ENCODE measurements at regions not wholly inside any gene's neighbourhood (a gene's known extent, or its start where the extent isn't known, plus 50 kb on each side); places are given as distances from the start of the nearest gene placed in this dataset.
"Not testable (repeated sequence)": the region's sequence is repeated elsewhere in the genome, so short reads cannot be mapped to it uniquely, and the experiment has no call there.

DNA sequence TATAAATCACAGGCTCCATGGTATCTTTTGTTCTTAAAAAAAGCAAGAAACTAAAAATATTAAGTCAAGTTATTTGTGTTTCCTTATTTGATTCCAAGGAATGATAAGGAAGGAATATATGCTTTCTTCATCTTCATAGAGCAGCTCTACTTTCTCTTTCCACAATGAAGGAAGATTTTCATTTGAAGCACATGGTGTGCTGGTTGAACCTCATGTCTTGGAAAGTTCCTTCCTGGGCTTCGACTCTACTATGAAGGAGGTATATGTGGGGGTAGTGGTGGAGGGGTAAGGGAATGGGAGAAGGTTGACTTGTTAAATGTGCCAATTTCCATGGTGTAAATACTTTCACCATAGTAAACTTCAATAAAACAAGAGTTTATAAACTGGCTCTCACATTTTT, 698.0 kb downstream of the CETN3 start:
- in situ Hi-C loops (cut with HindIII; ENCODE audit: low pct_unique_long_range_greater_than_20kb, low sequenced_read_pairs), result no loop called here
- DNase-seq (ENCODE audit: low read depth, low spot score), result no peak

- DNase-seq (ENCODE audit: low read depth, low spot score), result no peak
- in situ Hi-C loops (cut with HindIII; ENCODE audit: low pct_unique_long_range_greater_than_20kb, low sequenced_read_pairs), result no loop called here
These were observed 699.5 kb downstream of the CETN3 start for GRCh38 chr5:89710006-89710405.

DNA sequence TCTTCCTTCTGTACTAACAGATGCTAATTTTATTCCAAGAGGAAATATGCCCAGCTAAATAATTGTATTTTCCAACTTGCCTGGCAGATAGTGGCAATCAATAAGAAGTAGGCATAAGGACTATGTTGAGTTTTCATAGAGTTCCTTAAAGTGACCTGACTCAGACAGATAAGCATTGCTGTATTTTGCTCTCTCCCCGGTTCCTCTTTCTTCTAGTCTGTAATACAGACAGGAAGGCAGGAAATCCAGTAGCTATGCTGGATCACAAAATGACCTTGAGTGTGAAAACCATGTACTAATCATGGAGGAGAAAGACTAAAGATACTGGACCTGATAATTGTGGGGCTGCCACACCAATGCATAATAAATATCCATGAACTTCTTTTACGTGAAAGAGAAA, 701.7 kb downstream of the CETN3 start:
- DNase-seq (ENCODE audit: low read depth, low spot score), result no peak
- in situ Hi-C loops (cut with HindIII; ENCODE audit: low pct_unique_long_range_greater_than_20kb, low sequenced_read_pairs), result no loop called here

GRCh38 chr5:89706731-89707130, 702.8 kb downstream of the CETN3 start:
- in situ Hi-C loops (cut with HindIII; ENCODE audit: low pct_unique_long_range_greater_than_20kb, low sequenced_read_pairs), result no loop called here
- DNase-seq (ENCODE audit: low read depth, low spot score), result no peak

GRCh38 chr5:89703817-89704216, 705.7 kb downstream of the CETN3 start:
- no peak for DNase-seq (ENCODE audit: low read depth, low spot score)
- in situ Hi-C loops (cut with HindIII; ENCODE audit: low pct_unique_long_range_greater_than_20kb, low sequenced_read_pairs), result no loop called here

- in situ Hi-C loops (cut with HindIII; ENCODE audit: low pct_unique_long_range_greater_than_20kb, low sequenced_read_pairs), result no loop called here
- DNase-seq (ENCODE audit: low read depth, low spot score), result no peak
These were observed 711.5 kb downstream of the CETN3 start for GRCh38 chr5:89698028-89698427.

DNA sequence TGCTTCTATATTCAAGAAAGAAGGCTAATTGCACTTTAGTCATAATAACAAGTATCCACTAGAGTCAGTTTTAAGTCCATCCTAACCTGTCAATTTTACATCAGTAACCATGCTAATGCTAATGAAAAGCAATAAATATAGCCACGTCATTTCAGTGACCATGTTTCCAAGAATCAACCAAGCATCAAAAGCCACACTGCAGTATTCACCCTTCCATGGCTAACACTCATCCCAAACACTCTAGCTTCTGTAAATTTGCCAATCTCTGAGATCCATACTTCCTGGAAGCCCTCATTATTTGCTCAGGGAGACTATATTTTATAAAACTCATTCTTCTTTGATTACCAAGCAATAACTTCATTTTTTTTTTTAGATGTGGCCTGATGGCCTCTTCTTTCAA, 712.0 kb downstream of the CETN3 start:
- in situ Hi-C loops (cut with HindIII; ENCODE audit: low pct_unique_long_range_greater_than_20kb, low sequenced_read_pairs), result no loop called here
- no peak for DNase-seq (ENCODE audit: low read depth, low spot score)

DNA sequence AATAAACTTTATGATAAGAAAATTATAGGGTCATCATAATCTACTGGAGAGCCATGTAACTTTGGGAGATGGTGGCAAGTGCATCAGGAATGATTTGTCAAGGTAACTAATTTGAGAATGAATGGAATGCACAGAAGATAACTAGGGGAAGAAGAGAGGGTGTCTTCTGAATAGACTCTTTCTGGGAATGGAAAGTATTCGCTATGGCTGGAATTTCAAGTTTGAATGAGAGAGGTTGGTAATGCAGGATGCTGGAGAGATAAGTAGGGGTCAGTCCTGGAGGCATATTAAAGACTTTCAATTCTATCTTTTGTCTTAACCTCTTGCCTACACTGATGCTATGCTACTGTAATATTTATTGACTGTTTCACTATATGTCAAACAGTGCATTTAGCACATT, 714.2 kb downstream of the CETN3 start:
- in situ Hi-C loops (cut with HindIII; ENCODE audit: low pct_unique_long_range_greater_than_20kb, low sequenced_read_pairs), result no loop called here
- DNase-seq (ENCODE audit: low read depth, low spot score), result no peak

DNA sequence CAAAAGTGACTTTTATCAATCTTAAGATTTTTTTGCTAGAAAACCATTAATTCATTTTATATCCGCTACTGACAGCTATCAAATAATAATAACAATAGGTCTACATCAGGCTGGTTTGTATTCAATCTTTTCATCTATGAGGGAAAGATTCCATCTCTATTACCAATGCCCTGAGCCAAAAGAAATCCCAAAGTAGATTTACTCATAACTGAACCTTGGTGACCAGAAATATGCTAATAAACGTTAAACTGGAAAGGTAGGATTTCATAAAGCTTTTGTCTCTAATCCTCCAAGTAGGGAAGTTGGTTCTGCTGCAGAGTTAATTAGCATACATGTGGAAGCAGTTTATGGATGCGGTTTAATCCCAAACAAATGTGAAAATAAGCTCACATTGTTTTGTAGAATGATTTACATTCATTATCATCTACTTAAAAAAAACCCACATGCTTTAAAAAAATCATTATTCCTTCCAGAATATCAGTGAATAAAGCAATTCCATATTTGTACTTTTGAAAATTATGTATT, 715.5 kb downstream of the CETN3 start:
- in situ Hi-C loops (cut with HindIII; ENCODE audit: low pct_unique_long_range_greater_than_20kb, low sequenced_read_pairs), result no loop called here
- DNase-seq (ENCODE audit: low read depth, low spot score), result no peak

DNA sequence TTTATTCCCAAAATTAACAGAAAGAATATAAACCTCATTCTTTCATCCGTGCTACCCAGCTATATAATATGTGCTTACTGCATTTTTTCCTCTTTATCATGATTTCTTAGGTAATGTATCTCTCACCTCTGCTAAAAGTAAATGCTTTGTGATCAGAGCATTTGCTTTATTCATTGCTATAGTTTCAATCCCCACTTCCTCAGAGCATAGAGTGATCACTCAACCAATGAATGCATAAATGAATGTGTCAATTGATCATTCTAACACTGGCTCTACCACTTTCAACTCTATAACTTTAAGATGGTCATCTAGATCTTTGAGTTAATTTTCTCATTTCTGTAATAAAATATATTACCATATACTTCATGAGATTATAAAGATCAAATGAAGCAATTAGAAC, 719.2 kb downstream of the CETN3 start:
- in situ Hi-C loops (cut with HindIII; ENCODE audit: low pct_unique_long_range_greater_than_20kb, low sequenced_read_pairs), result no loop called here
- no peak for DNase-seq (ENCODE audit: low read depth, low spot score)

- DNase-seq (ENCODE audit: low read depth, low spot score), result no peak
- in situ Hi-C loops (cut with HindIII; ENCODE audit: low pct_unique_long_range_greater_than_20kb, low sequenced_read_pairs), result no loop called here
These were observed 723.3 kb downstream of the CETN3 start for GRCh38 chr5:89686081-89686765.

DNA sequence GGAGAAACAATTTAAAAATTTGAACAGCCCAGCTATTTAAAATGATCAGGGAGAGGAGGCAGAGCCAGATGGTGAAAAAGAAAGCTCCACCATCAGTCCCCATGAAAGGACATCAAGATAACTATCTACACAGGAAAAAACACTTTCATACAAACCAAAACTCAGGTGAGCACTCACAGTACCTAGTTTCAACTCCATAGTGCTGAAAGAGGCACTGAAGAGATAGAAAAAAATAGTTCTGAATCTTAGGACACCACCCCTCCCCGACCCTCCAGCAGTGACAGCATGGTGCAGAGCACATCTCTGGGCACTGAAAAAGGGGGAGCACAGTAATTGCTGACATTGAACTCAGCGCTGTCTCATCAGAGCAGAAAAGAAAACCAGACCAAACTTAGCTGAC, 732.9 kb downstream of the CETN3 start:
- in situ Hi-C loops (cut with HindIII; ENCODE audit: low pct_unique_long_range_greater_than_20kb, low sequenced_read_pairs), result no loop called here
- no peak for DNase-seq (ENCODE audit: low read depth, low spot score)

- DNase-seq (ENCODE audit: low read depth, low spot score), result no peak
- in situ Hi-C loops (cut with HindIII; ENCODE audit: low pct_unique_long_range_greater_than_20kb, low sequenced_read_pairs), result no loop called here
These were observed 736.5 kb downstream of the CETN3 start for GRCh38 chr5:89673019-89673418.

DNA sequence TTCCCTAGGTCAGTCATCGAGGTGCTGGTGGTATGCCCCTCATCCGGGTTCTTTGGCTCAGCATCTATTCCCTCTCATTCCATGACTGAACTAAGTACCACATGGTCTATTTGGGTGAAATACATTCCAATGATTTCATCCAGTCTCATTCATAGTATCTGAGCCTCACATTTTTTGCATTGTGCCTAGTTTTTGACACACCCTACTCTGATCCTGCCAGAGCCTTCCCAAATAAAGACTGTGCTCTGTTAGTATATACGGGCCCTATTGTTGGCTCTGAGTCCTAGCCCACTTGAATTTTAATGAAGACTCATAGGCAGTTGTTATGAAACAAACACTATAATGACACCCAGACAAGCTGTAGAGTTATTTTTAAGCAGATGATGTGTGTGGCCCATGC, 740.7 kb downstream of the CETN3 start:
- DNase-seq (ENCODE audit: low read depth, low spot score), result no peak
- in situ Hi-C loops (cut with HindIII; ENCODE audit: low pct_unique_long_range_greater_than_20kb, low sequenced_read_pairs), result no loop called here

GRCh38 chr5:89662499-89662898, 747.1 kb downstream of the CETN3 start:
- in situ Hi-C loops (cut with HindIII; ENCODE audit: low pct_unique_long_range_greater_than_20kb, low sequenced_read_pairs), result no loop called here

GRCh38 chr5:89638871-89639270, 755.9 kb upstream of the MEF2C start:
- no peak for DNase-seq (ENCODE audit: low read depth, low spot score)
- in situ Hi-C loops (cut with HindIII; ENCODE audit: low pct_unique_long_range_greater_than_20kb, low sequenced_read_pairs), result no loop called here

More at GRCh38 chr5:89662499-89662898, 747.1 kb downstream of the CETN3 start:
- no peak for DNase-seq (ENCODE audit: low read depth, low spot score)

GRCh38 chr5:89634176-89634575, 751.2 kb upstream of the MEF2C start:
- DNase-seq (ENCODE audit: low read depth, low spot score); in situ Hi-C loops (cut with HindIII; ENCODE audit: low pct_unique_long_range_greater_than_20kb, low sequenced_read_pairs): not testable (repeated sequence)

DNA sequence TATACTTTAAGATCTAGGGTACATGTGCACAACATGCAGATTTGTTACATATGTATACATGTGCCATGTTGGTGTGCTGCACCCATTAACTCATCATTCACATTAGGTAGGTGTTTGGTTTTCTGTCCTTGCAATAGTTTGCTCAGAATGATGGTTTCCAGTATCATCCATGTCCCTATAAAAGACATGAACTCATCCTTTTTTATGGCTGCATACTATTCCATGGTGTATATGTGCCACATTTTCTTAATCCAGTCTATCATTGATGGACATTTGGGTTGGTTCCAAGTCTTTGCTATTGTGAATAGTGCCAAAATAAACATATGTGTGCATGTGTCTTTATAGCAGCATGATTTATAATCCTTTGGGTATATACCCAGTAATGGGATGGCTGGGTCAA, 747.1 kb upstream of the MEF2C start:
- in situ Hi-C loops (cut with HindIII; ENCODE audit: low pct_unique_long_range_greater_than_20kb, low sequenced_read_pairs); DNase-seq (ENCODE audit: low read depth, low spot score): not testable (repeated sequence)

DNA sequence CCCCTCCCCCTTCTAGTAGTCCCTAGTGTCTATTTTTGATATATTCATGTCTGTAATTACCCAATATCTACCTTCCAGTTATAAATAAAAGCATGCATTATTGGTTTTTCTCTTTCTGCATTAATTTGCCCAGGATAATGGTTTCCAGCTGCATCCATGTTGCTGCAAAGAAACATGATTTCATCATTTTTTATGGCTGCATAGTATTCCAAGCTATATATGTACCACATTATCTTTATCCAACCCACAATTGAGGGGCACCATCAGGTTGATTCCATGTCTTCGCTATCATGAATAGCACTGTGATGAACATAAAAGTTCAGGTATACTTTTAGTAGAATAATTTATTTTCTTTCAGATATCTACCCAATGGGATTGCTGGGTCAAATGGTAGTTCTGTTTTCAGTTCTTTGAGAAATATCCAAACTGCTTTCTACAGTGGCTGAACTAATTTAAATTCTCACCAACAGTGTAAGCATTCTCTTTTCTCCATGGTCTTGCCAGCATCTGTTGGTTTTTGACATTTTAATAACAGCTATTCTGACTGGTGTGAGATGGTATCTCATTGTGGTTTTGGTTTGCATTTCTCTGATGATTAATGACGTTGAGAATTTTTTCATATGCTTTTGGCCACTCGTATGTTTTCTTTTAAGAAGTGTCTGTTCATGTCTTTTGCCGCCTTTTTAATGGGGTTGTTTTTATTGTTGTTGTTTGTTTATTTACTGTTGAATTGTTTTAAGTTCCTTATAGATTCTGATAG, 746.1 kb upstream of the MEF2C start:
- DNase-seq (ENCODE audit: low read depth, low spot score), result no peak
- in situ Hi-C loops (cut with HindIII; ENCODE audit: low pct_unique_long_range_greater_than_20kb, low sequenced_read_pairs), result no loop called here

Data from SK-MEL-5 (cell line).